GM21529 (cell line): ENCODE measurements at regions not wholly inside any gene's neighbourhood (a gene's known extent, or its start where the extent isn't known, plus 50 kb on each side); places are given as distances from the start of the nearest gene placed in this dataset.
"Not testable (repeated sequence)": the region's sequence is repeated elsewhere in the genome, so short reads cannot be mapped to it uniquely, and the experiment has no call there.

Source experiments
- ATAC-seq: cut with Tn5 transposase; IDR thresholded peaks from one replicate; pipeline ENCODE4 v1.9.1; 2021; ENCODE audit not compliant: unreplicated experiment

- ATAC-seq: no peak
Measured at GRCh38 chr11:28838741-28839140, 730.6 kb downstream of the METTL15 start.

GRCh38 chr11:28837599-28837998 is 729.4 kb downstream of the METTL15 start:
- no peak for ATAC-seq

GRCh38 chr11:28836285-28837081 is 728.3 kb downstream of the METTL15 start:
- no peak for ATAC-seq

- no peak for ATAC-seq
Measured at GRCh38 chr11:28835790-28836189, 727.6 kb downstream of the METTL15 start.

GRCh38 chr11:28835317-28835716 is 727.1 kb downstream of the METTL15 start:
- ATAC-seq: no peak

GRCh38 chr11:28834877-28835276 is 726.7 kb downstream of the METTL15 start:
- no peak for ATAC-seq

- ATAC-seq: no peak
Measured at GRCh38 chr11:28833670-28834069, 725.5 kb downstream of the METTL15 start.

- ATAC-seq: no peak
Measured at GRCh38 chr11:28833169-28833568, 725.0 kb downstream of the METTL15 start.

GRCh38 chr11:28826807-28827206 is 718.6 kb downstream of the METTL15 start:
- ATAC-seq: no peak

GRCh38 chr11:28822576-28822975 is 714.4 kb downstream of the METTL15 start:
- ATAC-seq: no peak

GRCh38 chr11:28820296-28820989 is 712.3 kb downstream of the METTL15 start:
- ATAC-seq: no peak

- no peak for ATAC-seq
Measured at GRCh38 chr11:28819741-28820140, 711.6 kb downstream of the METTL15 start.

GRCh38 chr11:28815110-28815509 is 706.9 kb downstream of the METTL15 start:
- no peak for ATAC-seq

- no peak for ATAC-seq
Measured at GRCh38 chr11:28808771-28809170, 700.6 kb downstream of the METTL15 start.

- ATAC-seq: no peak
Measured at GRCh38 chr11:28799316-28799715, 691.1 kb downstream of the METTL15 start.

GRCh38 chr11:28798286-28798685 is 690.1 kb downstream of the METTL15 start:
- ATAC-seq: no peak

GRCh38 chr11:28797536-28797935 is 689.3 kb downstream of the METTL15 start:
- ATAC-seq: no peak

- ATAC-seq: no peak
Measured at GRCh38 chr11:28794405-28794804, 686.2 kb downstream of the METTL15 start.

GRCh38 chr11:28793282-28793738 is 685.1 kb downstream of the METTL15 start:
- ATAC-seq: no peak

GRCh38 chr11:28792856-28793255 is 684.7 kb downstream of the METTL15 start:
- no peak for ATAC-seq

GRCh38 chr11:28787897-28788296 is 679.7 kb downstream of the METTL15 start:
- ATAC-seq: not testable (repeated sequence)

GRCh38 chr11:28777126-28777525 is 668.9 kb downstream of the METTL15 start:
- no peak for ATAC-seq
